ENCODE measurements at regions not wholly inside any gene's neighbourhood (a gene's known extent, or its start where the extent isn't known, plus 50 kb on each side); places are given as distances from the start of the nearest gene placed in this dataset.

DNA sequence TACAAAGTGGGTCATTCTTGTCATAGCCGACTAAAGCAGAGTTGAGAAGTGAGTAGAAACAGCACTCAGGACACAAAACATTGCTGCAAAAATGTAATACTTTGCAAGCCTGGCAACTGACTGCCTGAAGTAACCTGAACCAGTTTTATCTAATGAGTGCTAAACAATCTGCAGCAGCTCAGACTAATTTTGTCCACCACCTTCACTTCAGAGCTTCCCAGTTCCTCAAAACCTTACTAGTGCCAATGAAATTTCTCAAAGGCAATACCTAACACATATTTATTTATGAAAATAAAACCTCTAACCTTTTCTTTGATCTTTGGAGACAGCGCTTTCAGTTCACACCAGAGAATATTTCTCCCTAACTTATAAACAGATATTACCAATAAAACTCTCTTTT, 56.7 kb upstream of the FKBP1C start:
- BruUV-seq (replicated peaks), result no TSS peak
- Histone ChIP-seq H2BK15ac (ENCODE audit: low read depth, low read length) (no peak overlapping the region), H3K9me3 (ENCODE audit: control insufficient read depth, insufficient read depth, low read length) (no peaks in the 10 kb centered on the region), H2AK9ac (replicated peaks; ENCODE audit: low read depth, low read length, poor library complexity) (no peak overlapping the region), H3K4ac (ENCODE audit: low read depth, low read length) (no peak overlapping the region), H3K14ac (replicated peaks; ENCODE audit: low read depth, low read length) (no peak overlapping the region), H3K18ac (ENCODE audit: low read depth, low read length) (no peak overlapping the region), H3K56ac (ENCODE audit: extremely low read depth, insufficient read depth, low read length) (no peak overlapping the region), H3K27ac (ENCODE audit: insufficient read depth, low read length) (no peak overlapping the region), H3K9me1 (ENCODE audit: insufficient read depth, low read length) (no peaks in the 10 kb centered on the region), H3K4me2 (ENCODE audit: low read depth, low read length) (no peak overlapping the region), H3K36me3 (ENCODE audit: control insufficient read depth, insufficient read depth, low read length) (no peaks in the 10 kb centered on the region), H2BK120ac (ENCODE audit: low read depth, low read length) (no peak overlapping the region), H3K79me1 (ENCODE audit: low read depth in 1 of 2, low read length in 2 of 2) (no peaks in the 10 kb centered on the region), H3K9ac (ENCODE audit: low read depth, low read length) (no peak overlapping the region), H3K4me3 (ENCODE audit: insufficient read depth, low read depth, low read length) (no peak overlapping the region), H2BK5ac (ENCODE audit: low read depth, low read length, poor library complexity, severe bottlenecking) (no peak overlapping the region), H4K20me1 (ENCODE audit: insufficient read depth, low read length) (no peaks in the 10 kb centered on the region), H3K27me3 (ENCODE audit: control insufficient read depth, insufficient read depth, low read length) (no peaks in the 10 kb centered on the region), H4K91ac (ENCODE audit: insufficient read depth, low read depth, low read length) (no peak overlapping the region), H2AFZ (replicated peaks; ENCODE audit: low read length, poor library complexity) (no peak overlapping the region), H4K8ac (ENCODE audit: low read depth in 2 of 2, low read length in 2 of 2) (no peak overlapping the region), H3K4me1 (ENCODE audit: control insufficient read depth, insufficient read depth, low read length) (no peaks in the 10 kb centered on the region), H3K23ac (ENCODE audit: low read depth, low read length) (no peak overlapping the region), H2BK20ac (ENCODE audit: low read depth, low read length) (no peak overlapping the region), H4K5ac (ENCODE audit: low read depth, low read length) (no peak overlapping the region), H2AK5ac (ENCODE audit: low read depth, low read length) (no peak overlapping the region)
- WGBS, 2 experiments (ENCODE audit: extremely low coverage in 2 of 2, insufficient read length in 1 of 2), result no CpG with 5 or more reads among the region's 2 CpGs
- no peak for TF ChIP-seq CEBPB (IDR thresholded peaks at IDR 0.05; ENCODE audit: low read depth, low read length)
- TF ChIP-seq CHD1 (IDR thresholded peaks at IDR 0.05; ENCODE audit: low read depth, low read length), result no peak
- no peak for TF ChIP-seq POLR2A (IDR thresholded peaks at IDR 0.05; ENCODE audit: low read depth, low read length)
- no peak for TF ChIP-seq RAD21 (IDR thresholded peaks at IDR 0.05; ENCODE audit: low read length)
- TF ChIP-seq RCOR1 (IDR thresholded peaks at IDR 0.05; ENCODE audit: insufficient replicate concordance, low read length), result no peak
- no peak for TF ChIP-seq FOS (IDR thresholded peaks at IDR 0.05; ENCODE audit: low read depth, low read length)
- no peak for TF ChIP-seq MXI1 (IDR thresholded peaks at IDR 0.05; ENCODE audit: borderline replicate concordance, low read depth, low read length)
- TF ChIP-seq BHLHE40 (IDR thresholded peaks at IDR 0.05; ENCODE audit: low read depth, low read length), result no peak
- intact Hi-C loops (cut with micrococcal nuclease), result no loop called here
- ChIA-PET CTCF (no interaction called here), POLR2A (ENCODE audit: unreplicated experiment) (no interaction called here)
- ATAC-seq (ENCODE audit: low read depth) (no peak), DNase-seq (no peak)
- dilution Hi-C loops (cut with HindIII; ENCODE audit: low sequenced_read_pairs, unreplicated experiment), result no loop called here
- in situ Hi-C loops (cut with MboI; ENCODE audit: low sequenced_read_pairs), result no loop called here

Data from IMR-90 (cell line).